ENCODE measurements at regions not wholly inside any gene's neighbourhood (a gene's known extent, or its start where the extent isn't known, plus 50 kb on each side); places are given as distances from the start of the nearest gene placed in this dataset.

GRCh38 chr14:62056789-62057188 lies 294.6 kb downstream of the SNAPC1 start:
- H3K4me3 ChIP-seq (ENCODE audit: low read depth, low read length) = no peak overlapping the region
- no peak for TF ChIP-seq CTCF (conservative IDR thresholded peaks at IDR 0.05; ENCODE audit: low read depth, low read length)
- DNase-seq (ENCODE audit: low read depth) = no peak

- no peak for DNase-seq (ENCODE audit: low read depth)
- no peak overlapping the region for H3K4me3 ChIP-seq (ENCODE audit: low read depth, low read length)
- no peak for TF ChIP-seq CTCF (conservative IDR thresholded peaks at IDR 0.05; ENCODE audit: low read depth, low read length)
These were observed 300.4 kb downstream of the SNAPC1 start for GRCh38 chr14:62062645-62063044.

GRCh38 chr14:62064751-62065323 lies 302.6 kb downstream of the SNAPC1 start:
- no peak for DNase-seq (ENCODE audit: low read depth)
- TF ChIP-seq CTCF (conservative IDR thresholded peaks at IDR 0.05; ENCODE audit: low read depth, low read length) = no peak
- H3K4me3 ChIP-seq (ENCODE audit: low read depth, low read length) = no peak overlapping the region

- TF ChIP-seq CTCF (conservative IDR thresholded peaks at IDR 0.05; ENCODE audit: low read depth, low read length) = no peak
- no peak for DNase-seq (ENCODE audit: low read depth)
- no peak overlapping the region for H3K4me3 ChIP-seq (ENCODE audit: low read depth, low read length)
These were observed 304.1 kb downstream of the SNAPC1 start for GRCh38 chr14:62066304-62066703.

- no peak for TF ChIP-seq CTCF (conservative IDR thresholded peaks at IDR 0.05; ENCODE audit: low read depth, low read length)
- no peak for DNase-seq (ENCODE audit: low read depth)
- no peak overlapping the region for H3K4me3 ChIP-seq (ENCODE audit: low read depth, low read length)
These were observed 308.8 kb downstream of the SNAPC1 start for GRCh38 chr14:62071039-62071438.

GRCh38 chr14:62076368-62076767 lies 314.1 kb downstream of the SNAPC1 start:
- no peak overlapping the region for H3K4me3 ChIP-seq (ENCODE audit: low read depth, low read length)
- TF ChIP-seq CTCF (conservative IDR thresholded peaks at IDR 0.05; ENCODE audit: low read depth, low read length) = no peak
- no peak for DNase-seq (ENCODE audit: low read depth)

- H3K4me3 ChIP-seq (ENCODE audit: low read depth, low read length) = no peak overlapping the region
- no peak for TF ChIP-seq CTCF (conservative IDR thresholded peaks at IDR 0.05; ENCODE audit: low read depth, low read length)
- DNase-seq (ENCODE audit: low read depth) = no peak
These were observed 314.8 kb downstream of the SNAPC1 start for GRCh38 chr14:62076825-62077605.

Data from choroid plexus epithelial cell (primary cell).